ENCODE measurements at regions not wholly inside any gene's neighbourhood (a gene's known extent, or its start where the extent isn't known, plus 50 kb on each side); places are given as distances from the start of the nearest gene placed in this dataset.

DNA sequence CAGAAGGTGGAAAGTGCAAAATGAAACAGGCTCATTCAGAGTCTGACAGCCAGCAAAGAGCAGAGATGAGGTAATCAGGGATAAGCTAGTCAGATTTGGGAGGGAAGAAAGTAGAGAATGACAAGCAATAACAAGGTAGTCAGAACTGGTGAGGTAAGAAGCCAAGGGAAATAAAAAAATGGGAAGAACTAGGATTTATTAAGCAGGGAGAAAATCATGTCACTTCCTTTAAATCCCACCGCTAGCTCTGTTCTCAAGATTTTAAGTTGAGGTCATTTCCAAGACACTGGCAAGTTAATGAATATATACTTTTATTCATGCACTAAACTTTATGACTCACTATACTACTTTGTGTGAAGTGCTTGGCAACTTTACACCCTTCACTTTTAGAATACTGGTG, 1106.8 kb downstream of the IGSF11 start:
- no peak for DNase-seq

- DNase-seq: no peak
Measured at GRCh38 chr3:117928836-117929235, 1105.8 kb downstream of the IGSF11 start.

GRCh38 chr3:117932441-117932840, 1102.2 kb downstream of the IGSF11 start:
- DNase-seq: no peak

DNA sequence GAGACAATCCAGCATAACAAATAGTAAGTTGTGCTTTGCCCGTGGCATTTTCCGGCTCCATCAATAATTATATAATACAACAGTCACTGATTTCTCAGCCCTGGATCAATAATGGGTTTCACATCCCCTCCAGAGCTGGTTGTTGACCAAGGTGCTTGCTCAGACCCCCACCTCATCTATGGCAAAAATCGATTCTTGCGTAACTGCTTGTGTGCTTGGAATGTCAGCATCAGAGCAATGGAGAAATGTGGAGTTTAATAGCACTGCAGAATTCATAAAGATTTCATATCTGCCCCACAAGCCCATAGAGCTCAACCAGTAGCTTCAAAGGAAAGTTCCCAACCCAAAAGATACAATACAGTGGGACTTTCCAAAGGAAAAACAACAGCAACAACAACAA, 1098.5 kb downstream of the IGSF11 start:
- DNase-seq: no peak

GRCh38 chr3:117938974-117939373, 1095.7 kb downstream of the IGSF11 start:
- DNase-seq: no peak

DNA sequence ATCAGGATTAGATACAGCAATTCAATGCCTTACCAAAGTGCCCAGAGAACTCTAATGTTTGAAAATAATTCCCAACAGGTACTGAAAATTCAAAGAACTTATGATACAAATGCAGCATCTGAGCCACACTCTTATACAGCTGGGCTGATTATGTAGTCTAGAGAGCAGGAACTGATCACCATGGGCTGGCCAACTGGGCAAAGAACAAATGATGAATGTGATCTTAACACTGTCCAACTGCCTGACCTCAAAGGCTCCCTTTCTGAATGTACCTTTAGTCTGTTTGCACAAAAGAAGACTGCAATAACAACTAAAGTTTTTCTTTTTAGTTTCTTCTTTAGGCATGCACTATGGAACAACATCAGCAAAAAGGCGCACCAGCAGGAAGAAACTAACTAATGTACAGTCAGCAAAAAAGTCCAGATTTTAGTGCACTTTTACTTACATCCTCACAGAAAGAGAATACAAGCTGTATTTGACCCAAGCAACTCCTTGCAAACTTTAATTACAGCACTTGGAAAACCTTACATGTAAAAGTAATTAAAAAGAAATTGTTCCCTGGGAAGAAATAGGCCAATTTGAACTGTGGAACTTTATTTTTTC, 1095.1 kb downstream of the IGSF11 start:
- no peak for DNase-seq

DNA sequence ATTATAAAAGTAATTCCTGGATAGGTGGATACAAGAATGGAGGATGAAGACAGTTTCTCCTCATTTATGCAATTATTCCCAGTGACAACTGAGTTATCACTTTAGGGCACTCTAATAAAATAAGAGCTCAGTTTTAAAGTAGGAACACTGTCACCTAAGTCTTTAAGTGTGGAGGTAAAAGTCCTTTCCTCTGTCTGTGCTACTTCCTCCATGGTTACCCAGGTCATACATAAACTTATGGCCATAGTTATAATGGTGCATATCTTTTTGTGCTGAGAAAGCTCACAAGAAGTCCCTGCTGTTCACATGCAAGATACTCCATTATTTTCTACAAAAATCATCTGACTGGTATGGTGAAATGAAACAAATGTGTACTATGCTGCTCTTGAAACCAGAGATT, 1093.6 kb downstream of the IGSF11 start:
- DNase-seq: no peak

- no peak for DNase-seq
Measured at GRCh38 chr3:117941756-117942155, 1092.9 kb downstream of the IGSF11 start.

DNA sequence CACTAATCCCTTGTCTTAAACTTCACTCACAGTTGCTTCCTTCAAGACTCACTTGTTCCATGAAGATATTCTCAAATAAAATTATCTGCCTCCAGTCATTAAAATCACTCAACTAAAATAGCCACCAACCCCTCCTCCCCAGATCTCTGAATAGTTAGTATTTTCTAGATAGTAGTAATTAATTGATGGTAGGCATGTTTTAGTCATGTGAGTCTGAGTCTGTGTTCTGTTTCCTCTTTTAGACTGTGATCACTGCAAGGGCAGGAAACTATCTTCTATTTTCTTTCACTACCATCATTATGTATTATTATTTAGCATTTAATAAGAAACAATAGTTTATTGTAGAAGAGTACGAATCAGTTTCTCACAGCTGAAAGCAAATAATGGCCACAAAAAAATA, 1080.5 kb downstream of the IGSF11 start:
- no peak for DNase-seq

DNA sequence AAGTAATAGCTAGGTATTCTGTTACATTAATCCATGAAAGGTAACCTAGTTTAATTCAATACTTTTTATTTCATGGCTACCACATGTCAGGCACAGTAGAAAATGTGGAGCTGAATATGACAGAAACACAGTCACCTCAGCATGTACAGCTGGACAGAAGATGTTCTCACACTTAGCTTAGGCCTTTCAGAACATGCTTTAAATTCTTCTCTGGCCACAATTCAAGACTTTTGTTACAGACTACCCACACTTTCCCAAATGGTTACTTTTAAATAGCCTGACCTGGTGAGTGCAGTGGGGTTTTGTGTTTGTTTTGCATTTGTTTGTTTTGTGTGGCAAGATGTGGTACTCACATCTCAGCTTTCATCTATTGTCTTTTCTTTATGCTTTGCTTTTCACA, 1079.5 kb downstream of the IGSF11 start:
- DNase-seq: no peak

DNA sequence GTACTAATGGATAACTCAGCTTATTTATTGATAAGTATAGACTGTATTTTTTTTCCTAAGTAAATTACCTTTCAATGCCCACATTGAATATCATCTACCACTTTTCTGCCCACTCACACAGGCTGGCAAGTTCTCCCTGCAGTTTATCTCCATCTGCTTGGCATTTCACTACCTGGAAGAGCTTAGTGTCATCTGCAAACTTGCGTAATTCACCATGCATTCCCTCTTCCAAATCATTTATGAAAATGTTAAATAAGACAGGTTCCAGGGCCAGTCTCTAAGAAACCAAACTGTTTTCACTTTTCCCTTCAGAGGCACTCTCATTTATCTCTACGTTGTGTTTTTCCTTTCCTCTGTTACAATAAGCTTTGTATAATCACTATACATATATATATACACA, 1076.6 kb downstream of the IGSF11 start:
- no peak for DNase-seq

DNA sequence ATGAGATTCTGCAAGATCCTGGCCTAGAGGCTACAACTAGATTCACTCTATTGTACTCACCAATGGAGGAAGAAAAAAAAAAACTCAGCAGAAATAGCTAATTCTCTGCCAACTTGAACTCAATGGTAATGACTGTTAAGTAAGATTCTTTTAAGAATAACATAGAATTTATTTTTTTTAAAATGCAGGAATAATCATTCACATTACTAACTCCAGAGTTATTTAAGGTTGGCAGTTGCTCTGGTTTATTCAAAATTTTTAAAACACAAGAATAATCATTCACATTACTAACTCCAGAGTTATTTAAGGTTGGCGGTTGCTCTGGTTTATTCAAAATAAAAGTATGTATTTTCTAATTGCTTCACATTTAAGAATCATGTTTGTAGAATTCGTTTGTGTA, 1071.9 kb downstream of the IGSF11 start:
- no peak for DNase-seq

GRCh38 chr3:117963858-117964257, 1070.8 kb downstream of the IGSF11 start:
- no peak for DNase-seq

GRCh38 chr3:117964814-117965213, 1069.8 kb downstream of the IGSF11 start:
- DNase-seq: no peak

DNA sequence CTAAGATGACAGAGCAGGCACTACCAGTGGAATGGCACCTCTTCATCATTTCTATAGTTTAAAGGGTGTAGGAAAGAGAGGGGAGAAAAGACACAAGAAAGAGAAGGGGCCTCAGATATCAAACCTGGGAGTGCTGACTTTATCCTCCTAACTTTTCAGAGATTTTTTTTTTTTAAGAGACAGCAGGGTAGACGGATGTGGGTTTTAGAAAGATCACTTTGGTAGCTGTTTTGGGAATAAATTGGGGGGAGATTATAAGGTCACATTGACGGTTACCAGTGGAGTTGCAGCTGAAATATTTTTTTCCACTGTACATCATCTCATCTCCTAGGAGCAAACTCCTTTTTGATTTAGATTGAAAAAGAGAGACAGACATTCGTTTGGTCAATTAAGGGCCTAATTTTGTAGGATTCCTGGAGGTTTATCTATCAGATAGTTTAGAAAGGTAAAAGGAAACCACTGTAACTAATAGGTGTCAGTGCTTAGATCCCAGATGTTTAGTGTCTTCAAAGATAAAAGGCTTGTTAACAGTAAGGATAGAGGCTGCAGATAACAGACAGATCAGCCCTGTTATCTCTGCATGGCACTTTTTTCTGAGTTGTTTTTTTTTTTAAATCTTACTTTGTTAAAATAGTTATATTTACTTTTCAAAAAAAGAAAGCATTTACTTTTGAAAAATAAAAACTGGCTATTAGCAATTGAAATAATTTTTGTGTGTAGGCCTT, 1057.0 kb downstream of the IGSF11 start:
- no peak for DNase-seq

DNA sequence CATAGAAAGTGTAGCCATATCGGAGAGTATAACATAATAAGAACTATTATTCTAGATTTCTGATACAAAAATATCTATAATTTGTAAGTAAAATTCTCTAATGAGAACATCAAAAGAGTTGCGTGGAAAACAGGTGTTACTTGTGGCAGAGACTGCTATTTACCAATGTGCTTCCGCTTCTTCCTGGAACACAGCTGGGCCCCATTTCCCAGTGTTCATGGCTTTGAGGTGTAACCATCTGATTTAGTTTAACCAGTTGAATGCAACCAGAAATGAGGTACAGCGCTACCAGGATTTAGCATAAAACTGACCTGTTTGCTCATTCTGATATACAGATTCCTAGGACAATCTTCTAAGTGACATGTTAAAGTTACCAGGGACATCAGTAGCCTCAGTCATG, 1055.2 kb downstream of the IGSF11 start:
- DNase-seq: no peak

GRCh38 chr3:117987256-117987655, 1047.4 kb downstream of the IGSF11 start:
- no peak for DNase-seq

DNA sequence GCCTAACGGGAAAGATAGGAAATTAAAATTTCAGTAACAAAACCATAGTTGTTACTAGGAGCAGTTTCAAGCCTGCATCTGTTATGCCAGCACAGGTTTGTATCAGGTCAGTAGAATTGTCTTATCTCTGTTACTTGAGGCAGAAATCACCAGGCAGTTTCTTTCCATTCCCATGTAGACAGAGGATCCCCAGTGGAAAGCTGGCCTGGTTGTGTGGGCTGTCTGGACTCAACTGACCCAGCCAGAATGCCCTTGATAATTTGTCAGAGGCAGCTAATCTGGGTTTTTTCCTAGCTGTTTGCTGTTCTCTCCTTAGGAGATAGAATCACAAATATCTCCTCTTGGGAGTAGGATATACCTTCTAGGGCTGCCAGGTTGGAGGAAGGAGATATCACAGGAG, 1044.7 kb downstream of the IGSF11 start:
- DNase-seq: no peak

GRCh38 chr3:117990627-117991026, 1044.0 kb downstream of the IGSF11 start:
- no peak for DNase-seq

DNA sequence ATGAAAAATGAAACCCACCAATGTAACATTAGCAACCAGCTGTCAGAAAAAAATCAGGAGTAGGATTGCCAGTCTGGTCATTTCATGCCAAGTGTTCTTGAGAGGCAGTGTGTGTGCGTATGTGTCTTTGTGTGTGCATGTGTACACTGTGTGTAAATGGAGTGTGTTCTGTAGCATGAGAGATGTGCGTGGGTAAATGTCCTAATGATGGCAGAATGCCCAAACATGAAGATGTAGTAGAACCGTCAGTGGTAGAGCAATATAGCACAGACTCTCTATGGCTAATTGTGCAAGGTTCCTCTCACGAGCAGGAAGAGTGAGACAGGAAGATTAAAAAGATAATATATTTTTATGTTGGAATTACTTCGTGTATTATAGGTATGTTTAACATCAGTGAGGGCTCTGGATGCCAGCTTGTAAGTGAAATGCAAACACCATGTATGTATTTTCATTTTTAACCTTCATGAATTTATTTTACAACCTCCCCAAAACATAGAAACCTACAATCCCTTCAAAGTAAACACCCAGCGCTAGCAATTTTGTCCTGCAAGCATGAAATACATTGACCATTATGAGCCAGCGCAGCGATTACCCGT, 1038.7 kb downstream of the IGSF11 start:
- peak; percentile 46 for DNase-seq

DNA sequence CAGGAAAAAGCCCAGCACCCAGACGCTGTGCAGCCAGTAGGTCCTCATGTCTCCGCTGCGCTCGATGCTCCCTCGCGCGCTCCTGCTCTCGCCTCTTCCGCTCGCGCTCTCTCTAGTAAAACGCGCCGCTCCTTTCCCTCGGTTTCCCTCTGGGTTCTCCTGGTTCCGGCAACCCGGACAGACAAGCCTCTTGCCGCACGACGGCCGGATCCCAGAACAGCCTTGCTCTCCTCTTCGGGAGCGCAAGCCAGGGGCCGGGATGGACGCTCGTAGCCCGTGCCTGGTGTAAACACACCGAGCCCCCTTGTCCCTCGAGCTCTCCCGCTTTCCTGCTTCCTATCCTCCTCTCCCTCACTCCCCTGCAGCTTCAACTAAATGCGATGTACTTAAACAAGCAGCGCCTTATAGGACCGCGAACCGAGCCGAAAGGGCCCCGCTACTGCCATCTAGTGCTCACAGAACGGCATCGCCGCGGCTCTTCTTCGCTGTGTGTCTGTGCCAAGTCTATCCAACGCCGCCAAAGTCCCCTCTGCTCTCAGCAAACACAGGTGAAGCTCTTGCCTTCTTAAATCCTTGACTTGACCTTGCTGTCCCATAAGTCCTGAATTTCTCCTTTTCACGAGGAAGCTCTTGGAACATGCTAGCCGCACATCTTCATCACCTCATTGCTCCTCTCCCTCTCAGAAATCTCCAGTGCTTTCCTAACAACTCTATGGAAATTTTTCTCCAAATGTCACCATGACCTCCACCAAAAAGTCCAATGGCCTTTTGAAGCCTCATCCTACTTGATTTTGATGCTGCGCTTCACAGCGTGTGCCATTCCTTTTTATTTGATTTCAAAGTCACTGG, 1037.2 kb downstream of the IGSF11 start:
- peak; percentile 82 for DNase-seq

GRCh38 chr3:117998071-117998470, 1036.6 kb downstream of the IGSF11 start:
- DNase-seq: no peak

- DNase-seq: no peak
Measured at GRCh38 chr3:118000219-118000618, 1034.4 kb downstream of the IGSF11 start.

- DNase-seq: no peak
Measured at GRCh38 chr3:118001380-118001779, 1033.3 kb downstream of the IGSF11 start.

Data from DMS79 (cell line).